Stimulated activated CD8-positive, alpha-beta memory T cell treated with anti-CD3 and anti-CD28 coated beads, Interleukin-12 subunit alpha, Interleukin-12 subunit beta, amount 100 ng/mL, for 24 hours (primary cell): ENCODE measurements at regions not wholly inside any gene's neighbourhood (a gene's known extent, or its start where the extent isn't known, plus 50 kb on each side); places are given as distances from the start of the nearest gene placed in this dataset.

Experiments used
- DNase-seq: peaks from one replicate; pipeline ENCODE4 v3.0.0-alpha.2; 2020; ENCODE audit errors: extremely low read depth

DNA sequence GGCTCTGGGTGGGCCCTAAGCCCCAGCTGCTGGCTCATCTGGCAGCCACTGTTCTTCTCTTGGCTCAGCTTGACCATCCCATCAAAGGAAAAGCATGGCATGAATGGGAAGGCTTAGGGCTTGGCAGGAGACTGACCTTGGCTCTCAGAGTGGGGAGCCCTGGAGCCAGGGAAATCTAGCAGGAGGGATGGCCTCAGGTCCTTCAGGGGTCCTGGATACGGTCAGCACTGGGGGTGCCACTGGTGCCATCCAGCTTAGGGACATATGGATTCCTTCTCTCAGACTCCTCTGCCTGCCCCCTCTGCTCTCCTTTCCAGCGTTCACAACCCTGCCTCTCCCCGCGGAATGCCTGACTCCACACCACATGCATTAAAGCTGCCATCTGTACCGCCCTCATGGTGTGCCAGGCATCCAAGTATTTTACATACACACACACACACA is 165.5 kb upstream of the HAAO start:
- no peak for DNase-seq

DNA sequence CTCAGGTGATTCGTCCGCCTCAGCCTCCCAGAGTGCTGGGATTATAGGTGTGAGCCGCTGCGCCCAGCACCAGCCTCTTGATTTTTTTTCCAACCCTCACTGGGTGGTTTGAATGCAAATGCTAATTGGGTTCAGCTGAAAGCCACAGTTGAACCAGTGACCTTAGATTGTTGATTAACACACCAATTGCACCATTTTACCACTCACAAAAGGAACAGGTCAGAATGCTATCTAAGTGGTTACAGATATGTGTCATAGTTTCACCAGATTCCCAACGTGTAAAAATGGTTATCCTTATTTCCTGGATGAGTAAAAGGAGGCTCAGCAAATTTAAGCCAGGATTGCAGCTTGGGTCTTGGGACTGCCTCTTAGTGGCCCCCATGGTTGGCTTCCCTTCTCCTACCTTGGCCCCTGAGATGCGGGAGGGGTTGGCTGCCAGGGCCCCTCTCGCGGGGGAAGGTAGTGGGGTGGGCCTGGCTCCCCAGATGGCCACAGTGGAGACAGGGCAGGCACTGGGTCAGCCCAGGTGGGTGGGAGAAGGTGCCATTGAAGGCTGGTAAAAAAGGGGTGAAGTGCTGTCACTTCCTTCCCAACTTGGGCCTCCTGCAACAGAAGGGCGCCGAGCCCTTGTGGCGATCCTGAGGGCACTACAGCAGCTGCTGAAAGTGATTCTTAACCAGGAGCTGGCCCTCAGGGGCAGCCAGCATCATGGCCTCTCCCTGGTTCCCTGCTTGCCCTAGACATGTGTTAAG is 164.9 kb upstream of the HAAO start:
- DNase-seq: no peak

DNA sequence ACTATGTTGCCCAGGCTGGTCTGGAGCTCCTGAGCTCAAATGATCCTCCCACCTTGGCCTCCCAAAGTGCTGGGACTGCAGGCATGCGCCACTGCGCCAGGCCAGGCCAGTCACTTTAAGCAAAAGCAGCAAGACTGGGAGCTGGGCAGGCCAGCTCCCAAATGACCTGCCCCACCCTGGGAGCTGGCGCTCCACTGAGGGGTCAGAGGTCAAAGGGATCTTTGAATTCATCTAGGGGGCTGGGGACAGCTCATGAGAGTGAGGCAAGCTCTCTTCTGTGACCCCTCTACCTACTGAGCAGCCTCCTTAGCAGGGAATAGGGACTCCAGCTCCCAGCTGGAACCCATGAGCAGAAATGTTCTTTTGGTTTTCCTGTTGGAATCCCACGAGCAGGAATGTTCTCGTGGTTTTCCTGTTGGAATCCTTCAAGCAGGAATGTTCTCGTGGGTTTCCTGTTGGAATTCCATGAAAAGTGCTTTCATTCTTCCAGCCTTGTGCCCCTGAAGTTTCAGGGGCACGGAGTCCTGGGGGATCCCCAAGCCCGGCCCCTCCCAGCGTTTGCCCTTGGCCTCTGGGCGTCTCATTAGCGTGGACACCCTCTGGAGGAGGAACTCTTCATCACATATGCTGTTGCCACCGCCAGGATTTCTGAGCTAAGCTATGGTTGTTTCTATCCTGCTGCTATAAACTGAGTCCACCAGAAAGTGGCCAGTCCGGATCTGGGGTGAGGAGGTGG is 162.0 kb upstream of the HAAO start:
- no peak for DNase-seq

DNA sequence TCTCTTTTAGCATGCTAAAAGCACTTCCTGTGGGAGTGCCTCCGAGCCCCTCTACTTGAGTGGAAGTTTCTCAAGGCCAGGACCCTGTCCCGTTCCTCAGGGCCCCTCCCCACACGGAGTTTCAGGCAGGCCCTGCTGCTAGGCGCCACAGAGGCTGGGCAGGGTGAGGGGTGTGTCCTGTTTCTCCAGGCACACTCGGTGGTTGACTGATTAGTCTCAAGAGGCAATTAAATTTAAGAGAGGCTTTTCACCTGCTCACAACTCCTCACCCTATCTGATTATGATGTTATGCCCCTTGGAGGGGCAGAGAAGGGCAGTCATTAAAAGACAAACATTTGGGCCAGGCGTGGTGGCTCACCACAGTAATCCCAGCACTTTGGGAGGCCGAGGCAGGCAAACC is 160.8 kb upstream of the HAAO start:
- no peak for DNase-seq

DNA sequence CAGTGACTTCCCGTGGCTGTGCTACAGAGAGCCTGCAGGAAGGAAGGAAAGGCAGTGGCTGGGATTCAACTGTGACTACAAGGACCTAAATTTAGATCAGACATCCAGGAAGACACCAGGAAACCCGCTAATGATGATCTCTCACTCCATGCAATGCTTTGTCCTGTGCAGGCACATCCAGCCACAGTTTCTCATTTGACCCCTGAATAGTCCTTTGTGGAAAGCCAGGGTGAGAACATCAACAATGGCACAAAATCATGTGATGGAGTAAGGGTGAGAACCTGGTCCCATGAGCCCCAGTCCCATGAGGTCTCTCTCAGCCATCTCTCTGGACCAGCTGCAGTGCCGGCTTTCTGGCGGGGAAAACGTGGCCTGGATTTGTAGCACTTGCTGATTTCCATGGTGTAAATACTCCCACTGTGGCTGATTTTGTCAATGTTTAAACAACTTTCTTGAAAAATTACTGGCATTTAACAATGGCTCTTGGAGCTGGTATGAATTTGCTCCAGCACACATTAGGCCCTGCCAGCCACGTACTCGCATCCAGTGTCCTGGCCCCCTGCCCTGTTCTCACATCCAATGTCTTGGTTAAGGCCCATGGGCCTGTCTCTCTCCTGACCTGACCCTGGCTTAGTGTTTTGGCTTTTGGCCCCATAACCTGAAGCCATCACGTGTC is 159.0 kb upstream of the HAAO start:
- DNase-seq: no peak

DNA sequence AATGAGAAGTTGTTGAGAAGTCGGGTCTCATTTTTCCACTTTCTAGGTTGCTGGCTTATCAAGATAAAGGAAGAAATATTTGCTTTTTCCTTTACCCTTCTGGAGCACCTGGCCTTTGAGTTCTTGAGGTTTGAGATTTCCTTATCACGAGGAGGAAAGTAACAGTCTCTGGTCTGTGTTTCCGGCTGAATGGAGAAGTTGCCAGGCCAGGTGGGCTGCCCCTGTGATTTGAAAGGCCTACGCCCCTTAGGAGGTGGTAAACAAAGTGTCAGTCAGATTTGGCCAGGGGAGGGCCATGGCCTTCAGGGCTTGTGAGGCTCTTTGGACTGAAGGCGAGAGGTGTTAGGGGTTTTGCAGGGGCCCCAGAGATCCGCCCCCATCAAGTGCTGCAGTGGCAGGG is 156.7 kb upstream of the HAAO start:
- DNase-seq: no peak

DNA sequence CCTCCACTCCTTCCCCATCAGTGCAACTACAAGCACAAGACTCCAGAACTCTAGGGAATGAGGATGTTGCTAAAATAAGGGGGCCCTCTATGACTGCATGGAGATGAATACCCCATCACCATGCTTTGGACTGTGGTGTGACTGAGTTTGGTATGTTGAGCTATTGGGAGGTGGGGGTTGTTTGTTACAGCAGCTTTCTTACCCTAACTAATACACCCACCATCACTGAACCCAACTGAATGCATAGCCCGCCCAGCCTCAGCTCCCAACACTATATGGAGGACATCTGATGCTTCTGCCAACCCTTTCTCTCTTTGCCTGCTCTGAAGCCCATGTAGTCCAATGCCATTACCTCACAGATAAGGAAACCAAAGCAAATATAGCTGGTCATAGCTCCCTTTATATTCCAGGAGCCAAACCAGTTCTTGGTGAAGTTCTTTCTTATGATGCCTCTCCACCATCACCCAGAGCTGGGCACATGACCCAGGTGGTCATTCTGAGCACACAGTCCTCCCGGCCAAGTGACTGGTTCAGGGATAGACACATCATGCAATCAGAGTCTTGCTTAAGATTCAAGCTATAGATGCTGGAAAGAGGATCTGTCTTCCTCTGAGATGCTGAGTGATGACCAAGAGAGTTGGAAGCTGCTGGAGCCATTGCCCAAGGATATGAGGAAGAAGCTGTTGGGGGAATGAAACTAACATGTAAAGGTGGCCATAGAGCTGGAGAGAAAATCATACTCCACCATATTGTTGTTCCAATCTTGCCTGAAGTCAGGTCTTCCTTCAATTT is 155.6 kb upstream of the HAAO start:
- DNase-seq: no peak

DNA sequence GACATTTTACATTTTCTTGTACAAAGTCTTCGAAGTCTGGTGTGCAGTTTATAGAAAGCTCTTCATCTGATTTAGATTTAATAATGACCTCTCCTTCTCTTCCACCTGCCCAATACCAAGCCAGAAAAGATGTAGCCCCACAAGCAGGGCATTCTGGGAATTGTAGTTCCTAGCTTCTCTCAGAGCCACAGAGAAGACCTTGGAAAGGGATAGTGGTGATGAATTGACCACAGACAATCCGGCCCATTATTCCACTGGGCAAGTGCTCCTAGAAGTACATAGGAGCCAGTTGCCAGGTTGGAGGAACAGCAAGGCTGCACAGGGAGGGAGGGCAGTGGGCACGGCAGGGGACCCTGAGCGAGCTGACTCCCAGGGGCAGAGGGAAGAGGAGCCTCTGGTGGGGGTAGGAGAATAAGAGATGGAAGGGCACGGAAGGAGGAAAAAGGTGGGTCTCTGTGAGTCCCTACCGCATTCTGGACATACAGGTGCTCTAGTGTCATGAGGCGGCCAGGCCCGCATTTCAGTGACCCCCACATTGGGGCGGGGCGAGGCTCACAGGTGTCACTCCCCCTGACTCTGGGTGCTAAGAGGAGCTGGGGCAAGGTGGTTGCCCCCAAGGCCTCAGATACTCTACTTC is 152.5 kb upstream of the HAAO start:
- DNase-seq: no peak

DNA sequence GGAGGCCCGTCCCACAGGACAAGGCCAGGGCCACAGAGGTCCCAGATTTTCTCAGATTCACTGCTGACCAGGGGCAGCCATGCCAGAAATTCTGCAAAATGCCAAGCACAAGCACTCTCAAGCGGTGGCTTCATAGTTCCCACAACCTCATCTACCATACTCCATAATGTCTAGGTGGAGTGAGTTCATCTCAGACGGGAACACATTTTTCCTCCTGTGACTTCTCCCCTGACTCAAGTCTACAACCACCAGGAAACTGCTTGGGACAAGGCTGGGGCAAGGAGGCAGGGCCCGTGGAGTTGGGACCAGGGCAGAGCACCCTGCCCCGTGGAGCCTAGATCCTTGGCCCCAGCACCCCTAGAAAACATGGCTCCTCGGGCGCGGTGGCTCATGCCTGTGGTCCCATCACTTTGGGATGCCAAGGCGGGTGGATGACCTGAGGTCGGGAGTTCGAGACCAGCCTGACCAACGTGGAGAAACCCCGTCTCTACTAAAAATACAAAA is 150.7 kb upstream of the HAAO start:
- no peak for DNase-seq

DNA sequence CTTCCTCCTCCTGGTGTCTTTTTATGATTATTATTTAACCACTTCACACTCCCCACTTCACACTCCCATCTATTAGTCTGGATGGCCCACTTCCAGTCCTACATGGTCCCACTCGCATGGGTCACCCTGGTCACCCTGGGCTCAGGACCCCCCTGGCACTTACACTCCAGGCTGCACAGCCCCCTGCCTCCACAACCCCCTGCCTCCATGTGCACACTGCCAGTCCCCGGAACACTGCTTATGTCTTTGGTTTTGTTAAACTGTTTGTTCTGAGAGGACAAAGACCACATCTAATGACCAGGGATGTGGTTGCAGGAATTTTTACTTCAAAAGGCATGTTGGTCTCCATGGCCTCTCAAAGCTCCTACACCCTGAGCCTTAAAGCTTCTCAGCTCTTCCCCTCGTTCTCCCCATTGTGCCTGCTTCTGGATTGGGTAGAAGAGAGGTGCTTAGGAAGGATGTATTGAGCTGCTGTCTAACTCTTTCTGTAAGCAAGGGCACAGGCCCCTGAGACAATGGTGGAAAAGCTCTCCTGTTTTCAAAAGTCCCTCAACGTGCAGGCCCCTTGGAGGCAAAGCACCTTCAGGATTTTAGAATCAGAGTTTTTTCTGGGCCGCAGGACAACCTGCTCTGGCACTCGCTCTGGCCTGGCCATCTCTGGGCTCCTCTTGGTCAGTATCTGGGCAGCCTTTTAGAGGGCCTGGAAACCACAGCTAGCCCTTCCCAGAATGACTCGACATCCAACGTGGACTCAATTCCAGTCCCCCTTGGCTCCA is 150.0 kb upstream of the HAAO start:
- no peak for DNase-seq

DNA sequence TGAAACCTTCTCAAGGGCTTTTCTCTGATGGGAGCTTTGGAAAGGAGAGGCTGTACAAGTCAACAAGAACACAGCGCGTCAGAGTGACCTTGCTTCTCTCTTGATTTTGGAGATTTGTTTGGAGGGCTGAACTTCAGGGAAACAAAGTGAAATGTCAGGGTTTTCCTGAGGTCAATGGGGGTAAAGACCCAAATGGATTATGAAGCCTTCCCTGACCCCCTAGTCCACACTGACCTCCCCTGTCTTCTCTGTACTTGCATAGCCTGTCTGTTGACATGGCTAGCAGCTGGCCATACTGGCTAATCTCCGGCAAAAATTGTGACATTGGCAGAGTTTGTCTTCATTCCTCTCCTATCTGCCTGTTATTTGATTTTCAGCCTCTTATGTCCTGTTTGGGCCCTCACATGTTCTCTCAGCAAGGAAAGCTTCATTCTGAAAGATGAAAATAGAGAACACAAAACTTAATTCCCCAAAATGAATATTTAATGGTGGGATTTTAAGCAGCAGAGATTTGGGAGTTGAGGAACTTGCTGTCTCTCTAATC is 149.3 kb upstream of the HAAO start:
- DNase-seq: no peak

DNA sequence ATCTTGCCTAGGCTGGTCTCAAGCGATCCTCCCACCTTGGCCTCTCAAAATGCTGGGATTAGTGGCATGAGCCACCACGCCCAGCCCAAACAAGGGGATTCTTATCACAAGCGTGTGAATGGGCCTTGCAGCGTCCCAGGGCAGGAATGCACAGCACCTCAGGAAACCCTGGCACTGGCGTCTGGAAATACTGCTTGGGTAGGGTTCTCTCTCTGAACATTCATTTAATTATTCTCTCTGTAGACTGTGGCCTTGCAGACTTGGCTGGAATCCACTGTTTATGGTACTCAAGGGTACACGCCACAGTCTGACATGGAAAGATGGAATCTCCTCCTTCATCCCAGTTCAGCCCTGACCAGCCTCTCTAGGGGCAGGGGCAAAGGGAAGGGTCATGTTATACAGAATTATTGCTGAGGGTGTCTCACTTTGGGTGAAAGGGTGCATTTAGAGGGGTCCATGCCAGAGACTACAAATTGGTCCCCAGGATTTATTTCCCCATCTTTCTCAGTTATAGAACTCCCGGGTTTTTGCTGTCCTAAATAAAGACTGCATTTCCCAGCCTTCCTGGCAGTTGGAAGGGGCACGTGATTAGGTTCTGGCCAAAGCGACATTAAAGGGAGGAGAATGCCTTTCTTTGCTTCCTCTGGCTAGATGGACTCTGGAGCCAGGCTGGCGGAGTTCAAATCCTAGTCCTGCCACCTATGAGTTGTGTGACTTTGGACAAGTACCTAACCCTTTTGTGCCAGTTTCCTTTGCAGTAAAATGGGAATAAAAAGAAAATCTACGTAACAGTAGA is 147.2 kb upstream of the HAAO start:
- DNase-seq: no peak

DNA sequence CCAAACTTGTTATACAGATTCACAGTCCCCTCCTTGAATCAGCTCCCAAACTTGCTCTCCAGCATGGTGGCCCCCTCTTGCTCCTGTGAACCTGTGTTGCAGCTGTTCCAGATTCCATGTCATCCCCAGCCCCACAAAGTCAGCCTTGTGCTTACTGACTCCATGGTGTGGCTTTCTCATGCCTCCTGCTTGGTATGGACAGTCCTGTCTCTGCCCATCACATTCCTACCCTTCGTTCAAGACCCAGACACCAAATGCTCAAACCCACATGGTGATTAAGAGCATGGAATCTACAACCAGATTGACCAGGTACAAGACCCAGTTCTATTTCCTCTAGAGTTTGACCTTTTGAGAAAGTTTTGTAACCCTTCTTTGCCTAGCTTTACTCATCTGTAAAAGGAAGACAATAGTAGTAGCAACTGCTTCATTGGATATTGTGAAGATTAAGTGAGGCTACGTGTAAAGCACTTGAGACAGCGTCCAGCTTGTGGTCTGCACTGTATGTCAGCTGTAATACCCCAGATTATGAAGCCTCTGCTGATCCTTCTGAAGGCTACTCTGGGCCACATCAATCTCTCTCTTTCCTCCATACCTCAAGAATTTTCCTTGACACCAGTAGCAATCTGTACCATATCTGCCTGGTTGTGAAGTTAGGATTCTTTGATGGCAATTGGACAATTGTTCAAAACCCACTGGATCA is 146.4 kb upstream of the HAAO start:
- DNase-seq: no peak

DNA sequence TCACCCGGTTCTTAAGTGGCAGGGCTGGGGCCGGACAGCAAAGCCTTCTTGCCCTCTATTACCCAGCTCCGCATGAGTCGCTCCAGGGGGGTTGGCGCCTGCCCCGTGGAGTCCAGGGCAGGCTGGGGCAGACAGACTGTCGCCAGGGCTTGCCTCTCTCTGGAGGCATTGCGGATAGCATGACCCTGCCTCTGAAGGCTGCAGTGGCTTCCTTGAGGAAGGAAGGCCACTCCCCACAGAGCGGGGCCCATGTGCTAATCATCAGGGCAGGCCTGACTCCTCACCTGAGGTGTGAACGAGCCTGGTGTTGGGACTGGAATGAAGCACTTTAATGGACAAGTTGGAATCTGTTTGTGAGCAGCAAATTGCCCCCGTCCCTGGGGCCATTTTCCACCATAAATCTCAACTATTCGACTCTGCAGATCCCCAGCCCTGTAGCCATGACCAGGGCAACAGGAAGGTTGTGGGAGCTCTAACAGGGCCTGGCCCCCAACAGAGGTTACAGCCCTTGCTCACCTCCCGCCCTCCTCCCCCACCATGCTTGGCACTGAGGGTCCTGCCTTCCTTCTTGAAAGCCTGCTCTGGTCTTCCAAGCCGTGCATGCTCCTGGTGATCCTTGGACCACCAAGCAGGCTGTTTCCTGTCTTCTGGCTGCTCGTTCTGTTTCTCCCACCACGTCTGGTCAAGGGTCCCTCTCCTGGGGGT is 144.9 kb upstream of the HAAO start:
- no peak for DNase-seq

DNA sequence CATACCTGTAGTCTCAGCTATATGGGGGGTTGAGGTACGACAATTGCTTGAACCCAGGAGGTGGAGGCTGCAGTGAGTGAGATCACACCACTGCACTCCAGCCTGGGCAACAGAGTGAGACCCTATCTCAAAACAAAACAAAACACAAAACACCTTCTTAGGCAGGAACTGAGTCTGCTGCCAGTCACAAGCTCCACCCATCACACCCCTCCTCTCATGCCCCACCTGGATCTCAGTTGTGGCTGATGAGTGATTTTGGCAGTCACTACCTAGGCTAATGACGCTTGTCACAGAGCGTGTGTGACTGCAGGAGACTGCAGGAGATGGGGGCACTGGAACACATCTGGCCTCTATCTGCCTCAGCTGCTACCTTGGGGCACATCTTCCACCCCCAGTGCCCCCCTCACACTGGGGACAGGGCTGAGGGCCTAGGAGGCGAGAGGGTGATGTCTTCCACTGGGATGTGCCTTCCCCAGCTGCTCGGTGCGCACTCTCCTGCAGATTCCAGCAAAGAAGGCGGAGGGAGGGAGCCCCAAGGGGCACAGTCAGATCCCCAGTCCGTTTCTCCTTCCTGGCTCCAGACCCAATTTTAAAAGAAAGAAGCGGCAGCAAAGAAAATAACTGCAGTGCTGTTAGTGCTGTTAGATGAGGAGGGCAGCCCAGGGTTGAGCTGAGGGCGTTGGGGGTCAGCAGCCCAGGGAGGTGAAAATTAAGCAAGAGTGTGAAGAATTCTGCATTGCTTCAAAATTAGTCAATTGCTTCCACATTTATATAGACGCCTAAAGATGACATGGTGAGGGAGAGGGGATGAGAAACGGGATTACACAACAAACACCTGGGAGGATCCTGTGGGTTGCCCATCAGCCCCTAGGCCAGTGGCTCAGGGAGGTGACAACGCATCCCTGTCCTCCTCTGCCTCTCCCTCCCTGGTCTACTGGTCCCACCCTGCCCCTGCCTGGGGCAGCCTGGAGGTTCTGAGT is 143.6 kb upstream of the HAAO start:
- DNase-seq: no peak

DNA sequence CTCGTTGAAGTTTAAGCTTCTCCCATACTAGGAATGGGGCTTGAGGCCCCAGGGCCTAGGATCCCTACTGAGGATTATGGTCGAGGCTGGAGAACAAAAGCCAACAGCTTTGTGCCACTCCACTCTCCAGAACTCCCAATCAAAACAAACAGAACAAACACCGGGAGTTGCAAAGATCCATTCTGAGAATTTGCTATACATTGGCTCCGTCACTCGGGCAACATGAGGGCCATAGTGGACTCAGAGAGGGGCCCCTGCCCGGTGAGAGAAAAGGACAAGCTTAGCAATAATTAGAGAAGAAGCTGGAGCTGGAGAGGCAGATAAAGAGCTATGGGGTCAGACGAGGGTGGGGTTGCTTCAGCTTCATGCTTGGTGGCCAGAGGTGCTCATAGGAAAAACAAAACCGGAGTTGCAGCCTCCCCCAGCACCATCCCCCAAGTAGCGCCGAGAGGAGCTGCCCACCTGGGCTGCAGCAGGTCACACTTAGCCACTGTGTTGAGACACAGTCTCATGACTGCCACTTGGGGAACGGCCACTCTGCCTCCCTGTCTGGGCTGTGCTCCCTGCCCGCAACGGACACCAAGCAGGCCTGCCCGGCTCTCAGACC is 142.3 kb upstream of the HAAO start:
- no peak for DNase-seq

DNA sequence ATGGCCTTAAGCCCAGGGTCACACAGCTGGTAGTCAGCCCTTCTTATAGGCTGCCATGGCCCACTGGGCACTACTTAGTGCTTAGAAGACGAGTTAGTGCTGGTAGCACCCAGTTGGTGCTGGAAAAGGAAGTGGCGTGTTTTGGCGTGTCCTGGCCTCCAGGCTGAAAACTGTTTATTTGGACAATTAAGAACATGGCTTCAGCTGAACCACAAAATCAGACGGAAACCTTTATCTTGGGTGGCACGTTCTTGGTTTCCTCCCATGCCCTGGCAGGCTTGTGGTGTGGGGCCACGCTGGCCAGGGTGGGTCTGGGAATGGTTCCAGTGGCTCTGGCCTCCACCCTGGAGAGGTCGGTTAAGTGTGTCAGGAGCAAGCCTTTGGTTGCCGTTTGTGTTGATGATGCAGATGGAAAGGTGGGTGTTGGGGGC is 141.5 kb upstream of the HAAO start:
- DNase-seq: no peak
